Activated naive CD4-positive, alpha-beta T cell treated with anti-CD3 and anti-CD28 coated beads for 36 hours (primary cell): ENCODE measurements at regions not wholly inside any gene's neighbourhood (a gene's known extent, or its start where the extent isn't known, plus 50 kb on each side); places are given as distances from the start of the nearest gene placed in this dataset.

Experiments
- CTCF ChIA-PET: fragments of 350-600 bp; sonication (Branson Sonifier 250); formaldehyde crosslinking; loops from one replicate; lab custom pipeline; 2021; ENCODE audit warnings: antibody characterized with exemption; lab: Charles Lee
- DNase-seq: peaks from one replicate; pipeline ENCODE4 v3.0.0-alpha.2; 2020
- H3K27ac Mint-ChIP-seq: one replicate; pipeline ENCODE4 v1.8.0; 2021; ENCODE audit warnings: mild to moderate bottlenecking, mixed read lengths
- H3K27me3 Mint-ChIP-seq: one replicate; pipeline ENCODE4 v1.8.0; 2021; ENCODE audit warnings: low read depth, mixed read lengths
- H3K36me3 Mint-ChIP-seq: one replicate; pipeline ENCODE4 v1.8.0; 2021; ENCODE audit warnings: low read depth, mixed read lengths
- H3K4me1 Mint-ChIP-seq: one replicate; pipeline ENCODE4 v1.8.0; 2021; ENCODE audit warnings: low read depth, mixed read lengths
- H3K4me3 Mint-ChIP-seq: one replicate; pipeline ENCODE4 v1.8.0; 2021; ENCODE audit warnings: mild to moderate bottlenecking, moderate library complexity, mixed read lengths
- H3K9me3 Mint-ChIP-seq: one replicate; pipeline ENCODE4 v1.8.0; 2021; ENCODE audit warnings: mixed read lengths
- intact Hi-C: fragments of 100-400 bp; cut with micrococcal nuclease; formaldehyde crosslinking; loops from one replicate; pipeline ENCODE4 v1.15.1; 2023

GRCh38 chr1:5658340-5659316 is 333.6 kb downstream of the NPHP4 start:
- no peak overlapping the region for H3K27ac Mint-ChIP-seq

GRCh38 chr1:5651964-5652821 is 340.0 kb downstream of the NPHP4 start:
- H3K27ac Mint-ChIP-seq = no peak overlapping the region
- H3K4me3 Mint-ChIP-seq = no peak overlapping the region
- peaks cover 14% of the 10 kb centered on the region for H3K27me3 Mint-ChIP-seq
- no peak for DNase-seq
- H3K4me1 Mint-ChIP-seq = no peaks in the 10 kb centered on the region
- intact Hi-C loops = no loop called here
- CTCF ChIA-PET = no interaction called here
- peaks cover 1% of the 10 kb centered on the region for H3K9me3 Mint-ChIP-seq
- H3K36me3 Mint-ChIP-seq = no peaks in the 10 kb centered on the region

More at GRCh38 chr1:5658340-5659316, 333.6 kb downstream of the NPHP4 start:
- peaks cover 1% of the 10 kb centered on the region for H3K9me3 Mint-ChIP-seq
- DNase-seq = no peak
- H3K4me1 Mint-ChIP-seq = no peaks in the 10 kb centered on the region
- peaks cover 7% of the 10 kb centered on the region for H3K27me3 Mint-ChIP-seq
- H3K36me3 Mint-ChIP-seq = no peaks in the 10 kb centered on the region
- no peak overlapping the region for H3K4me3 Mint-ChIP-seq
- intact Hi-C loops = no loop called here
- CTCF ChIA-PET = no interaction called here

GRCh38 chr1:5651473-5651872 is 340.8 kb downstream of the NPHP4 start:
- CTCF ChIA-PET = no interaction called here
- intact Hi-C loops = no loop called here
- no peak for DNase-seq
- Mint-ChIP-seq H3K27ac (no peak overlapping the region), H3K4me3 (no peak overlapping the region), H3K36me3 (no peaks in the 10 kb centered on the region), H3K4me1 (no peaks in the 10 kb centered on the region), H3K9me3 (peaks cover 1% of the 10 kb centered on the region), H3K27me3 (peaks cover 14% of the 10 kb centered on the region)

GRCh38 chr1:5651027-5651410 is 341.2 kb downstream of the NPHP4 start:
- Mint-ChIP-seq H3K36me3 (no peaks in the 10 kb centered on the region), H3K9me3 (peaks cover 1% of the 10 kb centered on the region), H3K27ac (no peak overlapping the region), H3K4me3 (no peak overlapping the region), H3K4me1 (no peaks in the 10 kb centered on the region), H3K27me3 (peaks cover 14% of the 10 kb centered on the region)
- intact Hi-C loops = no loop called here
- no peak for DNase-seq
- CTCF ChIA-PET = no interaction called here

GRCh38 chr1:5650283-5651026 is 341.8 kb downstream of the NPHP4 start:
- Mint-ChIP-seq H3K27me3 (peaks cover 14% of the 10 kb centered on the region), H3K4me3 (no peak overlapping the region), H3K9me3 (peaks cover 3% of the 10 kb centered on the region), H3K27ac (no peak overlapping the region), H3K36me3 (no peaks in the 10 kb centered on the region), H3K4me1 (no peaks in the 10 kb centered on the region)
- intact Hi-C loops = no loop called here
- CTCF ChIA-PET = no interaction called here
- DNase-seq = no peak

- no peak for DNase-seq
- Mint-ChIP-seq H3K9me3 (peaks cover 4% of the 10 kb centered on the region), H3K36me3 (no peaks in the 10 kb centered on the region), H3K4me1 (no peaks in the 10 kb centered on the region), H3K4me3 (no peak overlapping the region), H3K27ac (no peak overlapping the region), H3K27me3 (peaks cover 14% of the 10 kb centered on the region)
- CTCF ChIA-PET = no interaction called here
- intact Hi-C loops = no loop called here
These were observed 342.4 kb downstream of the NPHP4 start for GRCh38 chr1:5649795-5650194.

GRCh38 chr1:5649166-5649551 is 343.1 kb downstream of the NPHP4 start:
- Mint-ChIP-seq H3K9me3 (peaks cover 4% of the 10 kb centered on the region), H3K4me1 (no peaks in the 10 kb centered on the region), H3K4me3 (no peak overlapping the region), H3K27me3 (peaks cover 16% of the 10 kb centered on the region), H3K27ac (no peak overlapping the region), H3K36me3 (no peaks in the 10 kb centered on the region)
- intact Hi-C loops = no loop called here
- CTCF ChIA-PET = no interaction called here
- DNase-seq = no peak

- no peaks in the 10 kb centered on the region for H3K4me1 Mint-ChIP-seq
- no peak for DNase-seq
- CTCF ChIA-PET = no interaction called here
- no peak overlapping the region for H3K4me3 Mint-ChIP-seq
- H3K27ac Mint-ChIP-seq = no peak overlapping the region
- H3K27me3 Mint-ChIP-seq = peaks cover 16% of the 10 kb centered on the region
- H3K36me3 Mint-ChIP-seq = no peaks in the 10 kb centered on the region
- intact Hi-C loops = no loop called here
- peaks cover 2% of the 10 kb centered on the region for H3K9me3 Mint-ChIP-seq
These were observed 343.6 kb downstream of the NPHP4 start for GRCh38 chr1:5648410-5649165.

GRCh38 chr1:5647234-5647633 is 345.0 kb downstream of the NPHP4 start:
- H3K36me3 Mint-ChIP-seq = no peaks in the 10 kb centered on the region

GRCh38 chr1:5646486-5647149 is 345.6 kb downstream of the NPHP4 start:
- no peak overlapping the region for H3K4me3 Mint-ChIP-seq
- peaks cover 15% of the 10 kb centered on the region for H3K27me3 Mint-ChIP-seq
- CTCF ChIA-PET = no interaction called here
- H3K36me3 Mint-ChIP-seq = no peaks in the 10 kb centered on the region
- no peaks in the 10 kb centered on the region for H3K4me1 Mint-ChIP-seq
- intact Hi-C loops = no loop called here
- no peak for DNase-seq
- H3K9me3 Mint-ChIP-seq = peaks cover 2% of the 10 kb centered on the region
- no peak overlapping the region for H3K27ac Mint-ChIP-seq

More at GRCh38 chr1:5647234-5647633, 345.0 kb downstream of the NPHP4 start:
- H3K4me3 Mint-ChIP-seq = no peak overlapping the region
- peaks cover 14% of the 10 kb centered on the region for H3K27me3 Mint-ChIP-seq
- intact Hi-C loops = no loop called here
- no peak overlapping the region for H3K27ac Mint-ChIP-seq
- H3K4me1 Mint-ChIP-seq = no peaks in the 10 kb centered on the region
- H3K9me3 Mint-ChIP-seq = peaks cover 2% of the 10 kb centered on the region
- no peak for DNase-seq
- CTCF ChIA-PET = no interaction called here

- peaks cover 16% of the 10 kb centered on the region for H3K27me3 Mint-ChIP-seq
- intact Hi-C loops = no loop called here
- H3K4me3 Mint-ChIP-seq = no peak overlapping the region
- H3K4me1 Mint-ChIP-seq = no peaks in the 10 kb centered on the region
- H3K36me3 Mint-ChIP-seq = no peaks in the 10 kb centered on the region
- H3K27ac Mint-ChIP-seq = no peak overlapping the region
- no peak for DNase-seq
- H3K9me3 Mint-ChIP-seq = peaks cover 2% of the 10 kb centered on the region
- CTCF ChIA-PET = no interaction called here
These were observed 346.3 kb downstream of the NPHP4 start for GRCh38 chr1:5645929-5646328.
